Astrocyte of the spinal cord (primary cell): ENCODE measurements at regions not wholly inside any gene's neighbourhood (a gene's known extent, or its start where the extent isn't known, plus 50 kb on each side); places are given as distances from the start of the nearest gene placed in this dataset.

Experiments used
- DNase-seq: peaks from one replicate; pipeline ENCODE4 v3.0.0; 2011; ENCODE audit warnings: low read depth, low spot score
- H3K4me3 ChIP-seq: 2 replicates; pipeline ENCODE4 v1.5.1; 2011; ENCODE audit warnings: low read depth, mild to moderate bottlenecking, low read length, moderate library complexity
- in situ Hi-C: cut with HindIII; loops from 2 replicates; pipeline ENCODE4 v1.10.0; 2017; ENCODE audit warnings: low sequenced_read_pairs
- TF ChIP-seq, protein P1 (sequence below): IDR thresholded peaks from 2 replicates; pipeline ENCODE4 v1.5.1; 2012; ENCODE audit warnings: low read depth, mild to moderate bottlenecking, low read length, inconsistent platforms

- TF ChIP-seq, protein P1, sequence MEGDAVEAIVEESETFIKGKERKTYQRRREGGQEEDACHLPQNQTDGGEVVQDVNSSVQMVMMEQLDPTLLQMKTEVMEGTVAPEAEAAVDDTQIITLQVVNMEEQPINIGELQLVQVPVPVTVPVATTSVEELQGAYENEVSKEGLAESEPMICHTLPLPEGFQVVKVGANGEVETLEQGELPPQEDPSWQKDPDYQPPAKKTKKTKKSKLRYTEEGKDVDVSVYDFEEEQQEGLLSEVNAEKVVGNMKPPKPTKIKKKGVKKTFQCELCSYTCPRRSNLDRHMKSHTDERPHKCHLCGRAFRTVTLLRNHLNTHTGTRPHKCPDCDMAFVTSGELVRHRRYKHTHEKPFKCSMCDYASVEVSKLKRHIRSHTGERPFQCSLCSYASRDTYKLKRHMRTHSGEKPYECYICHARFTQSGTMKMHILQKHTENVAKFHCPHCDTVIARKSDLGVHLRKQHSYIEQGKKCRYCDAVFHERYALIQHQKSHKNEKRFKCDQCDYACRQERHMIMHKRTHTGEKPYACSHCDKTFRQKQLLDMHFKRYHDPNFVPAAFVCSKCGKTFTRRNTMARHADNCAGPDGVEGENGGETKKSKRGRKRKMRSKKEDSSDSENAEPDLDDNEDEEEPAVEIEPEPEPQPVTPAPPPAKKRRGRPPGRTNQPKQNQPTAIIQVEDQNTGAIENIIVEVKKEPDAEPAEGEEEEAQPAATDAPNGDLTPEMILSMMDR = no peak
- H3K4me3 ChIP-seq = no peak overlapping the region
- in situ Hi-C loops = no loop called here
- DNase-seq = no peak
Observed at GRCh38 chr4:123558865-123559264, 162.3 kb downstream of the SPRY1 start.

- H3K4me3 ChIP-seq = no peak overlapping the region
- TF ChIP-seq, protein P1 = no peak
- DNase-seq = peak; percentile 49
- in situ Hi-C loops = no loop called here
Observed at GRCh38 chr4:123559955-123560871, 163.6 kb downstream of the SPRY1 start.

DNA sequence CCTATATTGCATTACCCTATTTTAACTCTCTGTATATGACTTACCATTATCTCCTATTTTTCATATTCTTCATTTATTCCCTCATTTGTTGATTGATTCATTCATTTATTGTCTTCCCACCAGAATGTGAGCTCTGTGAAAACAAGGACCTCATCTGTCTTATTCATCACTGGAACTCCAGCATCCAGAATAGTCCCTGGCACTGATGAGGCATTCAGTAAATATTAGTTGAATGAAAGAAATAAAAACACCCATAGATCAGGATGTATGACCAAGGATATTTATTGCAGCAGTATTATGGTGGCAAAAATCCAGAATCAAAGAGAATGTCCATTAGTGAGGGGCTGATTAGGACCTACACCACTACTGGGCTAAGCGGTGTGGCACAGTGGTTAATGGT, 164.9 kb downstream of the SPRY1 start:
- H3K4me3 ChIP-seq = no peak overlapping the region
- DNase-seq = no peak
- TF ChIP-seq, protein P1 = no peak
- in situ Hi-C loops = no loop called here

DNA sequence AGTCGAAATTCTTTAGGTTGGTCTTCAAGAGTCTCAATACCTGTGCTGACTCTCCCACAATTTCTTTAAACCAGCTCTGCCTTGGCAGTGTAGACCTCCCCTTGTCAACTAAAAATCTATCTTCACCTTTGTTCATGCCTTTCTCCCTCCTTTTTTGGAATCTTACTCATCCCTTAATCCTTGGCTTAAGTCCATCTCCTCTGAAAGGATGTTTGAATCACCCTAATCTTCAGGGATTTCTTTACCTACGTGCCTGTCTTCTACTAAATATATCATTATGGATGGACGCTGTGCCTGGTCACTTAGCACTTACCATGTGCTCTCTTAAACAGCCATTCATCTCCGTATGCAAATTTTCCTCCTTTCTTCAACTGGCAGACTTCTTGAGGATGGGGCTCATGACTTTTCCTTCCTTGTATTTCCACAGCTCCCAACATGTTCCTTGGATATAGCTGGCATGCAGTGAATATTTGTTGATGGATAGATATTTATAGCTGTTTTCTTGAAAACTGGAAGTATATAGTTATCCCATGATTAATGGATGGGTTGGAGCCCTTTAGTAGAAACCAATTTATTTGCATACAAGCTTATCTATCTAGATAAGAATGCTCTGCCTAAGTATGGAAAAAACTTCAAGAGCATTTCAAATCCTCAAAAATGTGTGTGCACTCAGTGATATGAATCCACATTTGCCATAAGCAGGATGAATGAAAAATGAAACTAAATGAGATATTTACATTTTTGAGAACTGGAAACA, 166.6 kb downstream of the SPRY1 start:
- H3K4me3 ChIP-seq = no peak overlapping the region
- DNase-seq = no peak
- in situ Hi-C loops = no loop called here
- TF ChIP-seq, protein P1 = no peak

DNA sequence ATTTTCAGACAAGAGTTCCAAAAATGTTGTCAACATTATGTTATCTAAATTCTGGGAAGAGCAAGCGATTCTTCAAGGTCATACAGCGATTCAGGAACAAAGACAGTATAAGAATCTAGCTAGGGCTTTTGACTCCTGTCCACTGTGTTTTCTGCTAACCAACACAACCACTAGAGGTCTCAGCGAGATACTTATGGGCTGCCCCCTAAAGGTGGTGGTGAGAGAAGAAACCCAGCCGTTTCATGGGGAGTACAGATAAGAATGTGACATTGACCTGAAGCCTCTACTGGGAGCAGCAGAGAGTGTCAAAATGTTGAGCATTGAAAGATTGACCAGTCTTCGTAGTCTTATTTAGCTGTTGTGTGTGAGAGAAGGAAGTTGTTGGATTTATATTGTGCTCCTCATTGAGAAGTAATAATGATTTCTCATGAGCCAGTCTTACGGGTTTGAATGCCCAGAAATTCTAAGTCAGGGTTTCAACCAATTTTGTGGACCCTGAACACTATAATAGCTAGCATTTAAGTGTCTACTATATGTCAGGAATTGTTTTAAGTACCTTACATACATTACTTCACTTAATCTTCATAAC, 168.3 kb downstream of the SPRY1 start:
- in situ Hi-C loops = no loop called here
- peak; percentile 58 for DNase-seq
- TF ChIP-seq, protein P1 = peak; percentile 81
- no peak overlapping the region for H3K4me3 ChIP-seq

- DNase-seq = no peak
- no peak overlapping the region for H3K4me3 ChIP-seq
- TF ChIP-seq, protein P1 = no peak
- in situ Hi-C loops = no loop called here
Observed at GRCh38 chr4:123568936-123569335, 172.3 kb downstream of the SPRY1 start.
